Muscle layer of duodenum (tissue), 2 donors: ENCODE measurements at regions not wholly inside any gene's neighbourhood (a gene's known extent, or its start where the extent isn't known, plus 50 kb on each side); places are given as distances from the start of the nearest gene placed in this dataset.

Experiments used
- H3K27ac ChIP-seq: one replicate; pipeline ENCODE4 v1.7.0; 2013; ENCODE audit warnings: mild to moderate bottlenecking, low read length
- H3K27me3 ChIP-seq: one replicate; pipeline ENCODE4 v1.7.0; 2013; ENCODE audit warnings: low read depth, mild to moderate bottlenecking, control low read depth, low read length
- H3K36me3 ChIP-seq, 2 donors: one replicate each; pipeline ENCODE4 v1.7.0; 2013; ENCODE audit warnings: low read length in 2 of 2, control low read depth in 1 of 2, mild to moderate bottlenecking in 1 of 2; ENCODE audit not compliant: insufficient read depth in 2 of 2, control insufficient read depth in 1 of 2
- H3K4me1 ChIP-seq, 2 donors: one replicate each; pipeline ENCODE4 v1.7.0; 2013; ENCODE audit warnings: low read length in 2 of 2, mild to moderate bottlenecking in 2 of 2, control low read depth in 1 of 2, moderate library complexity in 1 of 2; ENCODE audit not compliant: insufficient read depth in 2 of 2, control insufficient read depth in 1 of 2
- H3K4me3 ChIP-seq, 2 donors: one replicate each; pipeline ENCODE4 v1.7.0; 2013; ENCODE audit warnings: low read length in 2 of 2, low read depth in 1 of 2, mild to moderate bottlenecking in 1 of 2
- H3K9me3 ChIP-seq, 2 donors: one replicate each; pipeline ENCODE4 v1.7.0; 2013; ENCODE audit warnings: low read length in 2 of 2, control low read depth in 1 of 2, mild to moderate bottlenecking in 1 of 2; ENCODE audit not compliant: control insufficient read depth in 1 of 2
- donor health status: healthy.

GRCh38 chr3:24780991-24781390 lies 286.3 kb upstream of the THRB start:
- H3K4me3 ChIP-seq: no peak overlapping the region
- no peak overlapping the region for H3K27ac ChIP-seq
- H3K4me1 ChIP-seq: no peaks in the 10 kb centered on the region
- H3K27me3 ChIP-seq: no peaks in the 10 kb centered on the region
- no peaks in the 10 kb centered on the region for H3K36me3 ChIP-seq
- H3K9me3 ChIP-seq: peaks cover 4 to 16% of the 10 kb centered on the region in 2 donors

GRCh38 chr3:24781454-24781853 lies 286.8 kb upstream of the THRB start:
- Histone ChIP-seq H3K36me3 (no peaks in the 10 kb centered on the region), H3K9me3 (peaks cover 4 to 16% of the 10 kb centered on the region in 2 donors), H3K27ac (no peak overlapping the region), H3K27me3 (no peaks in the 10 kb centered on the region), H3K4me3 (no peak overlapping the region), H3K4me1 (no peaks in the 10 kb centered on the region)

DNA sequence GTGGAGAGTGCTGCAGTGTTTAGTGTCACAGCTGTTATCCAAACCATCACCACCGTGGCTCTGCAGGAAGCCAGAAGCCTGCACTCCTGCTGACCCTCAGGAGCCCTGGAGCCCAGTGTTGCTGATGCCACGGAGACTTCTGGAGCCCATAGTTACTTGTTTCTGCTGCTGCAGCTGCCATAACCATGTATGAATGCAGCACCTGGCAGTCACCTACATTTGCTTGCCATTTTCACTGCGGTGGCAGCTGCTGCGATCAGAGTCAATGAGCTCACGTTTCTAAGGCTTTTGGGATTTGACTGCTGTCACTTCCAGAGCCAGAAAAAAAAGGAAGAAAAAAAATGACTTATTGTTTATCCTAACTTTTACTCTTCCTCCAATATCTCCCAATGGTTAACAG lies 299.2 kb upstream of the THRB start:
- Histone ChIP-seq H3K27me3 (no peaks in the 10 kb centered on the region), H3K36me3 (no peaks in the 10 kb centered on the region), H3K4me3 (no peak overlapping the region), H3K9me3 (peaks cover 0 to 2% of the 10 kb centered on the region in 2 donors), H3K4me1 (no peaks in the 10 kb centered on the region), H3K27ac (no peak overlapping the region)

GRCh38 chr3:24802614-24803013 lies 308.0 kb upstream of the THRB start:
- no peak overlapping the region for H3K27ac ChIP-seq
- peaks cover 0 to 2% of the 10 kb centered on the region in 2 donors for H3K9me3 ChIP-seq
- H3K4me3 ChIP-seq: no peak overlapping the region
- H3K4me1 ChIP-seq: no peaks in the 10 kb centered on the region
- H3K27me3 ChIP-seq: no peaks in the 10 kb centered on the region
- no peaks in the 10 kb centered on the region for H3K36me3 ChIP-seq

DNA sequence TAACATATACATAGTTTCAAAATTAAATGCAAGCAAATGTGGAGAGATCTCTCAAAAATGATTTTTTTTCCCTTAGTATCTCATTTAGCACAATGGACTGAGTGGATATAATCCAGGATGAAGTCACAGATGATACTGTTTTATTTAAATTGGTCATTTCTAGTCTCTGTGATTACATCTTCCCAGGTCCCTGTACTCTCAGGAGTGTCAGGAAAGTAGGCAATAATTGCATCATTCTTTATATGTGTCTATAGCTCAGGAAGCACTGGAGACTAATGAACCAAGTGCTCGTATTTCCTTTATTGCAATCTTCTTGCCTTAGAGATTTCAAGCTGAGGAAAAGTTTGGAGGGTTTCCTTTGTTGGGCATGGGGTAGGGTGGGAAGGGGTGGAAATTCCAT lies 309.4 kb upstream of the THRB start:
- no peaks in the 10 kb centered on the region for H3K27me3 ChIP-seq

DNA sequence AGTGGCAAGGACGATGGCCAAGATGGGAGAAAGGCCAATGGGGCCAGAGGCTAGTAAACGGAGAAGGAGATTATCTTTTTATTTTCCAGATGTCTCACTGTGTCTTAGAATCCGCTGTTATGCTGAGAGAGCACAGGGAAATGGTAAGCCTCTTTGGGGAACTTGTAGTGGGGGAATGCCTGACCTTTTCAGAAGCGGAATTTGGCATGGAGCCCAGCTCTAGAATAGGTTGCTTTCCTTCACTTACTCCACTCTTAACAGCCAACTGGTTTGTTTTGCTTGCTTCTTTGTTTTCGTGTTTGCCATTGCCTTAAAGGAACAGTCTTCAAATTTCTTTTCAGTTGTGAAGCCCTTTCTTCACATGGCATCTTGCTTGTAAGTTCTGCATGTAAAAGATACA lies 316.2 kb upstream of the THRB start:
- Histone ChIP-seq H3K9me3 (no peaks in the 10 kb centered on the region), H3K27ac (no peak overlapping the region), H3K4me3 (no peak overlapping the region), H3K36me3 (no peaks in the 10 kb centered on the region), H3K27me3 (no peaks in the 10 kb centered on the region), H3K4me1 (no peaks in the 10 kb centered on the region)

More for the DNA sequence above, 309.4 kb upstream of the THRB start:
- H3K4me1 ChIP-seq: no peaks in the 10 kb centered on the region
- no peaks in the 10 kb centered on the region for H3K36me3 ChIP-seq
- no peaks in the 10 kb centered on the region for H3K9me3 ChIP-seq
- no peak overlapping the region for H3K27ac ChIP-seq
- H3K4me3 ChIP-seq: no peak overlapping the region

GRCh38 chr3:24812116-24812515 lies 317.5 kb upstream of the THRB start:
- Histone ChIP-seq H3K9me3 (no peaks in the 10 kb centered on the region), H3K27me3 (no peaks in the 10 kb centered on the region), H3K36me3 (no peaks in the 10 kb centered on the region), H3K4me3 (no peak overlapping the region), H3K4me1 (no peaks in the 10 kb centered on the region), H3K27ac (no peak overlapping the region)

DNA sequence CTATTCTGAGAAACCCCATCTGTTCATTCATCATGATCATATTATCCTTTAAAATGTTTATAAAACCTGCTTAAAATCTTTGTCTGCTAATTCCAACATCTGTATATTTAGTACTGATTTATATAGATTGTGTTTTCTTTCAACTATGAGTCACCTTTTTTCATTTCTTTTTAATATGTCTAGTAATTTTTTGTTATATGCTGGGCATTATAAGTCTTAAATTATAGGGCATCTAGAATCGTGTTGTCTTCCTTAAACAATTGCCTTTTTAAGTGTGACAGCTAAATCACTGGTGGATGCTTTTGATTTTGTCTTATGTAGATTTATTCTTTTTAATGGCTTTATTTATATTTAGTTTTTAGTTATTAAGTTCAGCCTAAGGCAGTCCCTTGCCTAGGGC lies 323.4 kb upstream of the THRB start:
- Histone ChIP-seq H3K9me3 (peaks cover 0 to 8% of the 10 kb centered on the region in 2 donors), H3K27ac (no peak overlapping the region), H3K4me3 (no peak overlapping the region), H3K36me3 (no peaks in the 10 kb centered on the region), H3K4me1 (no peaks in the 10 kb centered on the region), H3K27me3 (no peaks in the 10 kb centered on the region)

DNA sequence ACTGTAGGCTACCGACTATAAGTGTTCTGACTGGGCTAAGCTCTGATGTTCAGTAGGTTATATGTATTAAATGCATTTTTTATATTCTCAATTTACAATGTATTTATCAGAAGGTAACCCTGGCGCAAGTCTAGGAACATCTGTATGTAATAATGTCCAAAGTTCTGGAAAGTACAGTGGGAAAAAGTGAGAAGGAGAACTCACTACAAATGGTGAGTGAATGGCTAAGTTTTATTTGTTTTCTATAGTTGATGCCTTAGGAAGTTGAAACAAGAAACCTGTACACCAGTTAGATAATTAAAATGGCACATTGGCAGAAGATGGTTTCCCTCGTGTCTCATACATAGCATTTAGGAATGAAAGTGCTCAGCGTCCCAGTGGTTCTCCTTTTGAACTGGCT lies 333.4 kb upstream of the THRB start:
- H3K4me1 ChIP-seq: peaks cover 0 to 22% of the 10 kb centered on the region in 2 donors
- no peaks in the 10 kb centered on the region for H3K36me3 ChIP-seq
- H3K27me3 ChIP-seq: no peaks in the 10 kb centered on the region
- H3K4me3 ChIP-seq: peak overlapping the region in 1 of 2 donors; percentile 84
- no peak overlapping the region for H3K27ac ChIP-seq
- no peaks in the 10 kb centered on the region for H3K9me3 ChIP-seq

- H3K4me3 ChIP-seq: peak overlapping the region in 1 of 2 donors; percentile 84
- H3K27ac ChIP-seq: no peak overlapping the region
- peaks cover 0 to 22% of the 10 kb centered on the region in 2 donors for H3K4me1 ChIP-seq
- no peaks in the 10 kb centered on the region for H3K36me3 ChIP-seq
- no peaks in the 10 kb centered on the region for H3K9me3 ChIP-seq
- H3K27me3 ChIP-seq: no peaks in the 10 kb centered on the region
Observed at GRCh38 chr3:24828551-24828950, 333.9 kb upstream of the THRB start.

GRCh38 chr3:24829011-24829581 lies 334.4 kb upstream of the THRB start:
- Histone ChIP-seq H3K27ac (no peak overlapping the region), H3K4me1 (peaks cover 0 to 22% of the 10 kb centered on the region in 2 donors), H3K4me3 (peak overlapping the region; percentile 45 to 84), H3K9me3 (no peaks in the 10 kb centered on the region), H3K36me3 (no peaks in the 10 kb centered on the region), H3K27me3 (no peaks in the 10 kb centered on the region)

DNA sequence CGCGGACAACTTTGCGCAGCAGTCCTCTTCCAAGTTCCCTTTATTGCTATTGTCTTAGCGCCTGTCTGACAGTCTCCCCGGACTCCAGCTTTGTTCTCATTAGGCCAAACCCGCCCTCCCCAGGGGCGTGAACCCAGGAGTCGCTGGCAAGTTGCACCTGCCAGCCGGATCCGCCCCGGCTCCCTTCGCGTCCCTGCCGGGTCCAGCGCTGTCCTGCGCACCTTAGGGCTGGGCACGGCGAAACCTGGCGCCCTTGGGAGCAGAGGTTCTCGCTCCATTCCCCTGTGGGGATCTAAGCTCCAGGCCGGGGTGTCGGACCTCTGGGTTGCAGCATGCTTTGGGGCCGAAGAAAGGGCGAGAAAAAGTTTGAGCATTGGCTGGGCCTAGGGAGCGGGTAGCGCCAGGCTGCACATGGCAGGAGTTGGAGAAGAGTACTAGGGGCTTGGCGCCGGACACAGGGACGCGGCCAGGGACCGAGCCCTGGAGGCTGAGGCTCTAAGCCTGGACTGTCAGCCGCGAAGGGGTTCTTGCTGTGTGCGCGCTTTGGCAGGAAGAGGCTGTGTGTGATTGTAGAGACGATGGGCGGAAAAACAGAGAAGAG lies 335.1 kb upstream of the THRB start:
- no peaks in the 10 kb centered on the region for H3K9me3 ChIP-seq
- H3K4me3 ChIP-seq: peak overlapping the region; percentile 45 to 84
- H3K36me3 ChIP-seq: no peaks in the 10 kb centered on the region
- peaks cover 0 to 22% of the 10 kb centered on the region in 2 donors for H3K4me1 ChIP-seq
- H3K27me3 ChIP-seq: no peaks in the 10 kb centered on the region
- no peak overlapping the region for H3K27ac ChIP-seq
